HuH-7 (cell line): ENCODE measurements at regions not wholly inside any gene's neighbourhood (a gene's known extent, or its start where the extent isn't known, plus 50 kb on each side); places are given as distances from the start of the nearest gene placed in this dataset.
"Not testable (repeated sequence)": the region's sequence is repeated elsewhere in the genome, so short reads cannot be mapped to it uniquely, and the experiment has no call there.

Experiments used
- DNase-seq: peaks from one replicate; pipeline ENCODE4 v3.0.0; 2011; ENCODE audit warnings: low spot score

GRCh38 chr1:196160066-196160795, 448.0 kb downstream of the KCNT2 start:
- DNase-seq = no peak

- DNase-seq = no peak
Observed at GRCh38 chr1:196155586-196155985, 452.7 kb downstream of the KCNT2 start.

GRCh38 chr1:196152975-196153374, 455.3 kb downstream of the KCNT2 start:
- no peak for DNase-seq

- DNase-seq = no peak
Observed at GRCh38 chr1:196152086-196152485, 456.2 kb downstream of the KCNT2 start.

GRCh38 chr1:196148367-196148970, 459.8 kb downstream of the KCNT2 start:
- DNase-seq = no peak

- DNase-seq = no peak
Observed at GRCh38 chr1:196147530-196147929, 460.7 kb downstream of the KCNT2 start.

GRCh38 chr1:196145151-196145550, 463.1 kb downstream of the KCNT2 start:
- not testable (repeated sequence) for DNase-seq

- no peak for DNase-seq
Observed at GRCh38 chr1:196144588-196144987, 463.7 kb downstream of the KCNT2 start.

- no peak for DNase-seq
Observed at GRCh38 chr1:196143602-196144342, 464.5 kb downstream of the KCNT2 start.

- no peak for DNase-seq
Observed at GRCh38 chr1:196142111-196142640, 466.1 kb downstream of the KCNT2 start.

- DNase-seq = no peak
Observed at GRCh38 chr1:196136396-196136795, 471.8 kb downstream of the KCNT2 start.

- DNase-seq = no peak
Observed at GRCh38 chr1:196131691-196132090, 476.5 kb downstream of the KCNT2 start.

- no peak for DNase-seq
Observed at GRCh38 chr1:196128835-196129234, 479.4 kb downstream of the KCNT2 start.

- DNase-seq = no peak
Observed at GRCh38 chr1:196121181-196121580, 487.1 kb downstream of the KCNT2 start.

GRCh38 chr1:196115646-196116045, 492.6 kb downstream of the KCNT2 start:
- DNase-seq = no peak

- DNase-seq = no peak
Observed at GRCh38 chr1:196114193-196114592, 494.0 kb downstream of the KCNT2 start.

GRCh38 chr1:196108990-196109389, 499.2 kb downstream of the KCNT2 start:
- not testable (repeated sequence) for DNase-seq

- no peak for DNase-seq
Observed at GRCh38 chr1:196105901-196106300, 502.3 kb downstream of the KCNT2 start.

- DNase-seq = no peak
Observed at GRCh38 chr1:196102826-196103225, 505.4 kb downstream of the KCNT2 start.

GRCh38 chr1:196098000-196098399, 510.2 kb downstream of the KCNT2 start:
- DNase-seq = no peak

GRCh38 chr1:196094821-196095220, 513.4 kb downstream of the KCNT2 start:
- DNase-seq = no peak

- no peak for DNase-seq
Observed at GRCh38 chr1:196091397-196092135, 516.7 kb downstream of the KCNT2 start.
